ENCODE measurements at regions not wholly inside any gene's neighbourhood (a gene's known extent, or its start where the extent isn't known, plus 50 kb on each side); places are given as distances from the start of the nearest gene placed in this dataset.
"Not testable (repeated sequence)": the region's sequence is repeated elsewhere in the genome, so short reads cannot be mapped to it uniquely, and the experiment has no call there.

DNA sequence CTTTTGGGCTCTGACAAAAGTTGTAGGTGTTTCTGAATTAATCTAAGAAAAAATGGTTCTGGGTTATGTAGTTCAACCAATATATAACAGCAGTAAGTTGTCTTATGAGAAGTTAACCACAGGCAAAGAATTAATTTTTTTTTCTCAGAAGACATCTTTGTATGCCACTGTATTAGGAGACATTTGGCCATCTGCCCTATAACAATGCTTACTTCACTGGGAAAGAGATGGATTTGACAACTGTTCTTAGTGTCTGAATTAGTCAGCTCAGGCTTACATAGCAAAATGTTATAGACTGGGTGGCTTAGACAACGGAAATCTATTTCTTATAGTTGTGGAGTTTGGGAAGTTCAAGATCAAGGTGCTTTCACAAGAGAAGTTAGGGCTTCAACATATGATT is 508.1 kb downstream of the STIM2 start:
- no peak for DNase-seq

DNA sequence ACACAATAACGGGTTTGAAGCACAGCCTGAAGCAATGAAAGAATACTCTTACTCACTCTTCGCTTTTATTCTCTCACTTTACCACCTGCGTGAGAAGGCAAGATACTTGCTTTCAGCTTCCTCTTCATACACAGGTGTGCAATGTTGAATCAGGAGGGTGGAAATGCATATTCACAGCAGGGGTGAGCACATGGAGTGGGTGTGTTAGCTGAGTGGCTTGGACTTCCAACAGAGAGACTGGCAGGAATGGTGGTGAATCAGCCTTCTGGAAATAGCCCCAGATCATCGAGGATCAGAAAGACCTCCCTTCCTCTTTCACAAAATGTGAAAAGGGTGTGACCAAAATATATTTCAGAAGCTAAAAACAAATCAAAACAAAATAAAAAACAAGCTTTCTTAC is 521.2 kb downstream of the STIM2 start:
- DNase-seq = no peak

DNA sequence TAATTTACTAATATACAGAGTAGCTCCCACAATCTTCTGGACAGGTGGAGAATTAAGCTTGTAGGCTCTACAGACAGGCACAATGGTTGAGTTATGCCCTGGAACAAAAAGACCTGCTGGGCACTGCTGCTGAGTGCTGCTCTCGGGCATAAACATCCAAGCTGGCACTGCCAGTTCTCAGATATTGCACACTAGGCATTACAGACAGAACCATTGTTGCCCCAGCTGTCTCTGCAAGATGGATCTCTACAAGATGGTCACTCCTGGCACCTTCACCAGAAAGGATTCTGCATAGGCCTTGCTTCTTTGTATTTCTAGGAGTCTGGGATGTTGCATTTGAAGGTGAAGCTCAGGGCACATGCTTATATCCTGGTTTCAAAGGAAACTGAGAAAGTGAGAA is 527.1 kb downstream of the STIM2 start:
- DNase-seq = no peak

DNA sequence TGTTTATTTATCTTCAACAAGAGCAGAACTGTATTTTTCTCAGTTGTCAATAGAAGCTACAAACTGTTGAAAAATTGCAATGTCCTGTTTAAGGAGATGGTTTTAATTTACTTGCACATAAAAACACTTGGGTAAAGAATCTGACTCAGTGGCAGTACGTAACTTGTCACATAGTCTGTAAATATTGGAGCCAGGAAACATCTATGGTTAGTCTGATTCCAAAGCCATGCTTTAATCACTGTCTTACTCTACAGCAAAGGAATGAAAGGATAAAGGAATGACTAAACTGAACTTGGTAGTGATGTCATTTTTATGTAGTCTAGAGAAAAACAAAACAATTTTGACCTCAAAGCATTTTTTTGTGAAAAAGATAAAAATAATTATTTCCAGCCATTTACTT is 537.2 kb downstream of the STIM2 start:
- no peak for DNase-seq

DNA sequence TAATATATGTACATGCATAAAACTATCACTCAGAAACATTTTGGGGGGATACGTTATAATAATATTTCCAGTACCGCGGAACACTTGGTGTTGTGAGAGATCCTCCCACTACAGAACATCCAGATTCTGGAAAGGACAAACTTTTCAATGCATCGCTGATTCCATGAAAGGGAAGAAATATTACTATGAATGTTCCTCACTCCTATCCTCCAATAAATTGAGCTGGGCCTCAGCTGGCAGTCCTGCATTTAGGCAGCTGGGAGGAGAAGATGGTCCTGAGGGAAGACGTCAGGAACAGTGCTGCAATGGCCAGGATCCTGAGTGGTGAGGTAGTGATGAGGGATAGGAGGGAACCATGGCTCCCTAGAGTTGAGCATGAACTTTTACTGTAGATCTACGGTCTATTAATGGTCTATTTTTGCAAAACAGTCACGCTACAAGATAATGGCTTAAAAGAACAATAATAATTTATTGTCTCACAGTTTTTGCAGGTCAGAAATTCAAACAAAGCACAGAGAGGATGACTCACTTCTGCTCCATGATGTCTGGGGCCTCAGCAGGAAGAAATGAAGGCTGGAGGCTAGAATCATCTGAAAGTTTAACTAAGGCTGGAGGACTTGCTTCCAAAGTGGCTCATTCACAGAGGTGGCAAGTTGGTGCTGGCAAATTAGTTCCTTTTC is 538.1 kb downstream of the STIM2 start:
- no peak for DNase-seq

DNA sequence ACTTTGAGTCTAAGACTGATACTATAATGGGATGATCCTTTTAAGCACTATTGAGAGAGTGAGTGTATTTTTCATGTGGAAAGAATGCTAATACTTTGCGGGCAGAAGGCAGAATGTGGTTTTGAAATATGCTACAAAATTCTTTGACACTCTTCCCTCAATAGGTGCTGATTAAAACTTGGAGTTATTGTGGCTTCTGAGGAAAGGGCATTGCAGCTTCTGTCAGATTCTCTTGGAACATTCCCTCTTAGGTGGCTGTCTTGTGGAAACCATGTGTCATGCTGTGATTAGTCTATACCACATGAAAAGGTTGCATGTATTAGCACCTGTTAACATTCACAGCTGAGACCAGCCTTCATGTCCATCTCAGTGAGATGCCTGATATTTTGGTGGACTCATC is 547.0 kb downstream of the STIM2 start:
- no peak for DNase-seq

DNA sequence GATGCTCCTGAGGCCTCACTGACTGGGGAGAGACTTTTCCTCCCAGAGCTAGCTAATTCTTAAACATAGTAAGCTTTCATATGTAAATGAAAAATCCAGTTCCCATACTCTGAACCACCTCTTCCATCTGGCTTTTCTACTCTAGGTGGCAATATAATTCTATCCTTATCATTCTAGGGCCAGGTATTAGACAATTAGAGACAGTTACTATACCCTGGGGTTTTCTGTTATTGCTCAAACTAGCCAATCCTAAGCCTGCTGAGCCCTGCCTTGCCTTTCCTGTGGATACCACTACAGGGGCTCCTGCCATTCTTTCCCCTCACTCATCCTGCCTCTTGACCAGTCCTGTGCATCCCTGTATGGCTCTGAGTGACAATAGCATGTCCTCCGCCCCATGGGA is 552.0 kb downstream of the STIM2 start:
- no peak for DNase-seq

DNA sequence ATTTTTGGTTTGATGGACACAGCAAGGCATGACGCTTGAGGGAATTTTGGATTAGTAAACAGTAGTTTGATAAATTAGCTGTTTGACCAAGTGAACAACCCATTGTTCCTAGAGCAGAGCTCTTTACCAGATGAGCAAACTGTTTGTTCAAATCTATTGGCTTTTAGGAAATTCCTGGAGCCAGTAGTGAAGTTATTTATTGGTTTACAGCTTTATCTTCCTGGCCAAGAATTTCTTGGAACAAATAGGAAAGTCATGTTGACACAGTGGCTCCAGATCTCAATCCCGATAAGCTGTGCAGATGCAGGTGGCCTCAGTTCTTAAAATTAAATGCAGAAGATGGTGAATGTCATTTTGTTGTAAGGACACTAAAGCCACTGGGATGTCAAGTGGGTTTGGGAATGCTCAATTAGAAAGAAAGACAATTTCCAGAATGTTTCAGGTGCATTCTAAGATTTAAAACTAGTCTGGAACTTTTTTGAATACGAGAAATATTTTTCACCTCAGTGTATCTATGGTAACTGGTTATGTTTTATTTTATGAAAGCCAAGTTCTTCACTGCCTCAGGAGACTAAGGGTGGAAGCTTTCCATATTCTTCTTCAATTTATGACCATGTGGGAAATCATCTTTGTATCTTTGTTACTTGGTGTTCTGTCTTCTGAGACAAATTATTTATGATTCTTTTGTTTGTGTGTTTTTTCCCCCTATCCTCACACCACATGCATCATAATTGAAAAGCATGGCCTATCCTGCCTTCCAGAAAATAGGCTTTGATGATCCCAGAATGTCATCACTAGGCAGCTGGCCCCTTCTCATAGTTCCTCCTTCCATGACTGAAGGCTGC is 554.5 kb downstream of the STIM2 start:
- no peak for DNase-seq

DNA sequence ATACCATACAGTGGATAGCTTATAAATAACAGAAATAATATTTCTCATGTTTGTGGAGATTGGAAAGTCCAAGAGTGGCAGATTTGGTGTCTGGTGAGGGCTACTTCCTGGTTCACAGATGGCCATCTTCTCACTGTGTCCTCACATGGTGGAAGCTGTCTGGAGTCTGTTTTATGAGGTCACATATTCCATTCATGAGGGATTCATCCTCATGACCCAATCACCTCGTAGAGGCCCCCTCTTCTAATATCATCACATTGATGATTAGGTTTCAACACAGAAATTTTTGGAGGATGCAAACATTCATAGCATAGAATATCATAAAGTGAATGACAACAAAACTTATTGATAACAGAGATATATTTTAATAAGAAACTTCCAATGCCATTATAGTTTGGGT is 568.0 kb downstream of the STIM2 start:
- no peak for DNase-seq

DNA sequence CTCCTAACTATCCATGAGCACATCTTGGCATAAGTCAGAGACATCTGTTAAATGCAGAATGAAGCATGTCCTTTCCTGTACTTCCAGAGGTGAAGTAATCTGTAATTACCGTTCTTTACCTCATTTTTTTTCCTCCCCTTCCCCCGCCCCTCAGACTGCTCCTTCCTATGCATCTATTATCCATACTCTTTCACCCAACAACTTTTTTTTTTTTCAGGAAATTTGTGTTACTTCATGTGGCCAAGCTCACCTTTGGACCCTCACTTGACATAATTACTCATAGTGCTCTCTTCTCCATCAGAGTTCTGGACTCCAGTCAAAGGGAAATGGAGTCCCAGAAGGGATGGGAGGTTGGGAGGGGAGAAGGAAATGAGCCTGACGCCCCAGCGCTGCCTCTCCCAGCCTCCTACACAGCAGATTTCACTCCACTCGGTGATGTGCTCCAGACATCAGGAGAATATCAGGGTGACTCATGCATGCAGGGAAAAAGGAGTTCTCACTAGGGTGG is 568.8 kb downstream of the STIM2 start:
- DNase-seq = no peak

DNA sequence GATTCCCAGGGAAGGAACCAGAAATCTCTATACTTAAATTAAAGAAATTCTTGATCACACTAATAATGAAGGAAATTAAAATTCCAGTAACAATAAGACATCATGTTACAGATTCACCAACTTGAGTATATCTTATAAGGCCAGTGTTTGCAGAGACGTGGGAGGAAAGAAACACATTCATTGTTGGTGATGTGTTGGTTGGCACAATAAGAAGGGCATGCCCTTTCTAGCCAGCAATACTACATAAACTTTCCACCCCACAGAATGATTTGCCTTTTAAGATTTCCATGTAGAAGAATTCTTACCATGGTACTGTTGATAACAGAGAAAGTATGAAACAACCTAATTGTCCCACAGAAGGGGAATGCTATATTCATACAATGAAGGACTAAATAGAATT is 581.5 kb downstream of the STIM2 start:
- DNase-seq = no peak

DNA sequence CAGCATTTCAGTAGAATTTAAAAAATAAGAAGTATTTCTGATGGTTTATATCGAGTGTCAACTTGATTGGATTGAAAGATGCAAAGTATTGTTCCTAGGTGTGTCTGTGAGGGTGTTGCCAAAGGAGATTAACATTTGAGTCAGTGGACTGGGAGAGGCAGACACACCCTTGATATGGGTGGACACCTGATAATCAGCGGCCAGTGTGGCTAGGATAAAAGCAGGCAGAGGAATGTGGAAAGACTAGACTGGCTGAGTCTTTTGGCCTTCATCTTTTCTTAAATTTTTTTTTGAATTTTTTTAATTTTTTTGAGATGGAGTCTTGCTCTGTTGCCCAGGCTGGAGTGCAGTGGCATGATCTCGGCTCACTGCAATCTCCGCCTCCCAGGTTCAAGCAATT is 582.0 kb downstream of the STIM2 start:
- not testable (repeated sequence) for DNase-seq

DNA sequence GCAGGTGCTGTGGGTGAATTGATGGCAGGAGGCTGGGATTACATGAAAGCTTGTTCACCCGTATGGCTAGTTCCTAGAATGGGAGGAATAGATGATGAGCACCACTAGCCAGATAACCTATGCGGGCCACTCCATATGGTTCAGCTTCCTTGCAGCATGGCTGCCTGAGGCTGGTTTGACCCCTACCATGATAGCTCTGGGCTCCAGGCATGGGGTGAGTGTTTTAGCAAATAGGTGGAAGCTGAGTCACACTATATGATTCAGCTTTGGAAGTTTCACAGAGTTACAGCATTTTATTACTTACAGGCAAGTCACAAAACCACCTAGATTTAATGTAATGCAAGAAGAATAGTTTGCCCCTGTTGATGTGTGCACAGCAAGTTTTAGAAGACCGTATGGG is 603.2 kb downstream of the STIM2 start:
- DNase-seq = no peak

DNA sequence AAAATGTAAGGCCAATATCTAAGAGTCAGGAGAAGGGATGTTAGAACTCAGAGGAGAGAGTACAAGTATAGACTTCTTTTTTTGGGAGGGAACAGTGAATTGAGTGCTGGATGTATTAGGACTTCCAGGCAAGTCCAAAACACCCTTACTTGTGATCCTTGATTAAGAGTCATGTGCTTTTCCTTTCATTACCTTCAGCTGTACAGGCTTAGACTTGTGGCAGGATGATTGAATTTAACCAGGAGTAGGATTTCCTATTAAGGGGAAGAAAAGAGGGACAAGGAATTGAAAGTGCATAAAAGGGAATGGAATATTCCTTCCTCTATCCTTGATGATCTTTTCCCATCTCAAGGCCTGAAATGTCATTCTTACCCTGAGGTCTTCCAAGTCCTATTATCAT is 606.7 kb downstream of the STIM2 start:
- no peak for DNase-seq

DNA sequence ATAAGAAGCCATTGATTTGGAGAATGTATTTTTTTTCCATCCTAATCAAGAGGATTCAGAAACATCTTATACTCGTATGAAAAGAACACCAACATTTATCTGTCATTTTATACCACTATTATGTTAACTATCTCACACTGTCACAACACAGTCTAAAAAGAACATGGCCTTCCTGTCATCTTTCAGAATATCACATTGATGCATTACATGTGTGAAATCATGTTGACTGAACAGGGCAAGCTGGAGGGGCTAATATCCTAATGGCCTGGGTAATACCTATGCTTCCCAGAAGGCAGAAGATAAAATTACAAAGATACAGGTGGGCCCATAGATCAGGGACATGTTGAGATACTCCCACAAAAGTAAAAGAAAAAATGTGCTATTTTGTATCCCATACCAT is 611.7 kb downstream of the STIM2 start:
- DNase-seq = no peak

DNA sequence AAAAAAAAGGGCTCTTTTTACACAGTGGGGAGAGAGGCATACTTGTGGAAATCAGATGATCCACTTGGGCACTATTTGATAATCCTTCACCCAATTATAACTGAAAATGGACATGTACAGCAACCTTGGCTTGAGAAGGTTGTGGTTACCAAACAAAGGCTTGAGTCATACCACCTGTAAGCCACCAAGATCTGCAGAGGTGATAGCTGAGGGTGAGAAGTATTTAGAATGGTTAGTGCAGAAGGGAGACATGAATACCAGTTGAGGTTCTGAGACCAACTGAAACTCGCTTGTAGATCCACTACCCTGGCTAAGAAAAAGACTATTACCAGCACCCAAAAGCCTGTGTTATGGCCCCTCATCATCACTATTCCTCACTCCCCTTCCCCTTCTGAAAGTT is 614.0 kb downstream of the STIM2 start:
- no peak for DNase-seq

DNA sequence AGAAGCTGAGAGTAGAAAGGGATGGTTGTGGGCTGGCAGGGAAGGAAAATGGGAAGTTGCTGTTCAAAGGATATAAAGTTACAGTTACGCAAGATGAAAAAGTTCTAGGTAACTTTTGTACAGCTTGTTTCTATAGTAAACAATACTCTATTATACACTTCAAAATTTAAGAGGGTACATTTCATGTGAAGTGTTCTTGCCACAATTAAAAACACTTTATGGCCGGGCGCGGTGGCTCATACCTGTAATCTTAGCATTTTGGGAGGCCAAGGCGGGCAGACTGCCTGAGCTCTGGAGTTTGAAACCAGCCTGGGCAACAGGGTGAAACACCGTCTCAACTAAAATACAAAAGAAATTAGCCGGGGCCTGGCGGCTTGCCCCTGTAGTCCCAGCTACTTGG is 623.6 kb downstream of the STIM2 start:
- no peak for DNase-seq

DNA sequence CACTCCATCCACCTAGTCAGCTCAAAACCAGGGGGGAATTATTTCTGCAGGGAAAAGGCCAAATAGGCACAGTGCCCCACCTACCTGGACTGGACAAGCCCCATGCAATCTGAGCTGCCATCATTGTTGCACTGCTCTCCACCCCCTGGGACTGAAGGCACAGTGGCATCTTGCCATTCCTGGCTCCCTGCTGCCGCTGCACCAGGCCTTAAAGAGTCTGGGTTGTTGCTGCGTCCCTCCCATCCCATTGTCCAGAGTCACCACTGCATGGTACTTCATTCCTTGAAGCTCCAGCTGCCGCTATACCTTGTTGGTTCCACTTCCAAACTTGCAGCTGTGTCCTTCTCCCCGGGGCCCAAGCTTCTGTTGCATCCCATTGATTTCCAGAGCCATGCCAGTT is 629.7 kb downstream of the STIM2 start:
- DNase-seq = no peak

DNA sequence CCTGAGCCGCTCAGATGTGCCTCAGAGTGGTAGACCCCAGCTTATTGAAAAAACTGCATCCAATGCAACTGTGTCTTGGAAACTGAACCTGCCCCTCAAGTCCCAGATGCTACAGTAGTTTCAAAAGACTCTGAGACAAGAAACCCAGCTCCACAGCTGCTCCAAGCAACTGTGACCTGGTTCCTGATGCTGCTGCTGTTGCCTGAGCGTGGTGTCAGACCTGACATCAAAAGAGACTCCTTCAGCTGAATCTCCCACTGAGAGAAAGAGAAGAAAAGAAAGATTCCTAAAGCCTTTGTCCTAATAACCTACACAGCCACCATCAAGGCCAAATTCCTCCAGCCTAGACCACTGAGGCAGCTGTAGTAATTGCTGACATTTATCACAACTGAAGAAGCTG is 630.1 kb downstream of the STIM2 start:
- no peak for DNase-seq

DNA sequence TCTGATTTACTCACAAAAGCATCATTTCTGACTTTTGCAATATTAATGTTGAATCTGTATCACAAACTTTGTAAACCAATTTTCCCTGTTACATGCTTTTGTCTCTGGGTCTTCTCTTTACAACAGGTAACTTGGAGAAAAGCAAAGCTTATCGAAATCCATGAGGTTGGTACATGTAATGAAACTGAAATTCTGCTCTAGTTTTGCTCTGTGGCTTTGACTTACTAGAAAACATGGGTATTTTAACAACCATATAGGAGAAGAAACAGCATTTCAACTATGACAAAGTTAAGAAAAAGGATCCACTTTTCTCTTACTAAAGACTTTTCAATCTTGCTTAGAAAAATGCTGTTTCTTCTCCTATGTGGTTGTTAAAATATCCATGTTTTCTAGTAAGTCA is 645.8 kb downstream of the STIM2 start:
- no peak for DNase-seq

DNA sequence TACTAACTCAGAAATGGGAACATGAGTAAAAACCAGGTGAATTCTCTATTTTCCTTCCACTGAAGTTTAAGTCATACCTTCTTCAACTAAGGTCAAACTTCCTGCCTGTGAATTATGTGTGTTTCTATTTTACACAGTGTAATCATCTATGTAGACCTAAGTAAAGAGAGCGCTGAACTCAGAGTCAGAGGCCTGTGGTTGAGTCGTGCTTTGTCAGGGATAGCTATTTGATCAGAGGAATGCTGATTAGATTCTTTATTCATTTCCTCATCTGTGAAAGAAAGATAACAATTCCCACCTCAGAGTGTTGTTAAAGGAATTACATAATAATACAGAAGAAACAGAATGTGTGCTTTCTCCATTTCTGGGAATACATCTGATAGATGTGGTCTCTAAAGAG is 654.1 kb downstream of the STIM2 start:
- no peak for DNase-seq

DNA sequence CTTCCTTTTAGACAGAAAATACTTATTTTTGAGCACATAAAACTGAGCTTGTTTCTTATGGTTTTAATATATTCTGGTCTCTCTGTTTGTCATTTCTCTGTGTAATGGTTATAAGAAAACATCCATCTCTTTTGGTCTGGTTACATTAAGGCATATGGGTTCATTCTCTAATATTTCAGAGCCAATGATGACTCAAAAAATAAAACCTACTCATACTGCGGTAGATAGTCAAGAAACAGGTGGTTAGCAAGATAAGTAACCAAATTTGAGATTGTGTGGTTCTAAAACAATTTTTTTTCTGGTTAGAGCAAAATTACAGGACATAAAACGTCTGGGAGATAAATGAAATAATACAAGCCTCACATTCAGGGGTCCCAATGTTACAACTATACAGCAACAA is 654.5 kb downstream of the STIM2 start:
- no peak for DNase-seq

DNA sequence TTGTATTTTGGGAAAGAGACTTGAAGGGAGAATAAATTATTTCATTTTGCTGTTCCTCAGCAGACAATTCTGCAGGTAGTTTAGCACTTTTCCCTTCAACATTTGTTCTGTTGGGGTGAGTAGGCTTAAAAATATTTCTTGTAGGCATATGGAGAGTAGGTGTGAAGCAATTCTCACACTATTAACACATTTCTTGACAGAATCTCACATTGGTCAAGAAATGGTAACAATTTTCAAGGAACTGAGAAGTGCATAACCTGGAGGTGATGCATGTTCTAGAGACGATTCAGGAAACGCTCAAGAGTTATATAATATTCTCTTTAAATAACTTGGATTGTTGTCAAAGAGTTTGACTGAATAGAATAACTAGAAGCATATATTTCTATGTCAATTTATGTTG is 658.2 kb downstream of the STIM2 start:
- no peak for DNase-seq

DNA sequence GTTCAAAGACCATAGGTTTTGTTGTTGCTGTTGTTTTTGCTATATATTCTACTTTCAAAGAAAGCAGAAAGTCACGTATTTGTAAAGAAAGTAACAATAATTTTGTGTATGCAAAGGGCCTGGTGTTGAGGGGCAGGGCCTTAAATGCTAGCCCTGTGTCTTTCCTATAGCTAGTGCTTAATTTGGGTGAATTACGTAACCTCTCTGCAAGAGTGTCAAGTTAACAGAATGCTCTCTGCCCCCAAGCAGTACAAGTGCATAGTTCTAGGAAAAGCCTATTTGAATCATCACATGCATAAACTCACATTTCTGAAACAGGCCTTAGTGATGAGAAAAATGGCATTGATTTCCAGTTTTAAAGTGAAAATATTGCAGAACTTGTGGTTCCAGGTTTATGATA is 663.6 kb downstream of the STIM2 start:
- no peak for DNase-seq

DNA sequence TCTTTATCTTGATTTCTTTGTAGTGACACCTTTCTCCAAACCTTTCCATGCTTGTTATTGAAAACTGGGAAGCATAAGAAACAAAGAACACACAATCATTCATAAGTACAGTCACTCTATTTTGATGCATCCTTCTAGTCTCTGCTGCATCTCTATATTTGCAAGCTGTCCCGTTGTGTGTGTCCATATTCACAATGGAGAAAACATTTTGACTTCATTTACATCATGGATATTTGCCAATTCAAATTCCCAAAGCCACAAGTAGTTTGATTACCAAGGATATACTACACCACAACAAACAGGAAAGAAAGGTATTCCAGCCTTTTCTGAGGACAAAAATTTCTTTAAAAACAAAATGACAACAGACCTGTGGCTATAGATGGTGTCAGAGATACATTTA is 673.8 kb downstream of the STIM2 start:
- DNase-seq = no peak
